ENCODE measurements at regions not wholly inside any gene's neighbourhood (a gene's known extent, or its start where the extent isn't known, plus 50 kb on each side); places are given as distances from the start of the nearest gene placed in this dataset.

- TF ChIP-seq CTCF (conservative IDR thresholded peaks at IDR 0.05; ENCODE audit: low read length): no peak
- no peak for TF ChIP-seq EZH2phosphoT487 (IDR thresholded peaks at IDR 0.05; ENCODE audit: borderline replicate concordance, low read depth, low read length)
Observed at GRCh38 chr12:98449584-98449983, 65.8 kb upstream of the TMPO start.
